ENCODE measurements at regions not wholly inside any gene's neighbourhood (a gene's known extent, or its start where the extent isn't known, plus 50 kb on each side); places are given as distances from the start of the nearest gene placed in this dataset.

- Histone ChIP-seq H3K4me1 (no peaks in the 10 kb centered on the region), H3K27ac (no peak overlapping the region), H3K4me3 (no peak overlapping the region), H3K36me3 (no peaks in the 10 kb centered on the region), H3K27me3 (no peaks in the 10 kb centered on the region), H3K9me3 (no peaks in the 10 kb centered on the region)
- DNase-seq, result no peak
- TF ChIP-seq CTCF (IDR thresholded peaks at IDR 0.05), result no peak
- TF ChIP-seq POLR2A (IDR thresholded peaks at IDR 0.05), result no peak
- intact Hi-C loops (cut with DNase I; ENCODE audit: low total_unique reads), result no loop called here
Observed at GRCh38 chr9:88816141-88816540, 175.1 kb upstream of the S1PR3 start.

- H3K9me3 ChIP-seq, result no peaks in the 10 kb centered on the region
- no peaks in the 10 kb centered on the region for H3K4me1 ChIP-seq
- H3K27me3 ChIP-seq, result no peaks in the 10 kb centered on the region
- no peak for DNase-seq
- TF ChIP-seq POLR2A (IDR thresholded peaks at IDR 0.05) (no peak), CTCF (IDR thresholded peaks at IDR 0.05) (no peak)
- H3K27ac ChIP-seq, result no peak overlapping the region
- intact Hi-C loops (cut with DNase I; ENCODE audit: low total_unique reads), result no loop called here
- H3K4me3 ChIP-seq, result no peak overlapping the region
- no peaks in the 10 kb centered on the region for H3K36me3 ChIP-seq
Observed at GRCh38 chr9:88816591-88816990, 174.7 kb upstream of the S1PR3 start.

- intact Hi-C loops (cut with DNase I; ENCODE audit: low total_unique reads), result no loop called here
- DNase-seq, result no peak
- no peak for TF ChIP-seq POLR2A (IDR thresholded peaks at IDR 0.05)
- no peak for TF ChIP-seq CTCF (IDR thresholded peaks at IDR 0.05)
- Histone ChIP-seq H3K36me3 (no peaks in the 10 kb centered on the region), H3K27ac (no peak overlapping the region), H3K9me3 (no peaks in the 10 kb centered on the region), H3K27me3 (no peaks in the 10 kb centered on the region), H3K4me3 (no peak overlapping the region), H3K4me1 (no peaks in the 10 kb centered on the region)
Observed at GRCh38 chr9:88817628-88818027, 173.6 kb upstream of the S1PR3 start.

- TF ChIP-seq POLR2A (IDR thresholded peaks at IDR 0.05) (no peak), CTCF (IDR thresholded peaks at IDR 0.05) (no peak)
- no peak for DNase-seq
- intact Hi-C loops (cut with DNase I; ENCODE audit: low total_unique reads), result no loop called here
Observed at GRCh38 chr9:88818495-88819201, 172.6 kb upstream of the S1PR3 start.

GRCh38 chr9:88819476-88819875 lies 171.8 kb upstream of the S1PR3 start:
- no peak for DNase-seq
- no peak for TF ChIP-seq CTCF (IDR thresholded peaks at IDR 0.05)
- no peak for TF ChIP-seq POLR2A (IDR thresholded peaks at IDR 0.05)
- no peaks in the 10 kb centered on the region for H3K9me3 ChIP-seq
- H3K4me1 ChIP-seq, result no peaks in the 10 kb centered on the region
- intact Hi-C loops (cut with DNase I; ENCODE audit: low total_unique reads), result no loop called here
- no peak overlapping the region for H3K4me3 ChIP-seq
- no peaks in the 10 kb centered on the region for H3K36me3 ChIP-seq
- no peak overlapping the region for H3K27ac ChIP-seq
- H3K27me3 ChIP-seq, result no peaks in the 10 kb centered on the region

More at GRCh38 chr9:88818495-88819201, 172.6 kb upstream of the S1PR3 start:
- Histone ChIP-seq H3K27ac (no peak overlapping the region), H3K36me3 (no peaks in the 10 kb centered on the region), H3K9me3 (no peaks in the 10 kb centered on the region), H3K4me1 (no peaks in the 10 kb centered on the region), H3K4me3 (no peak overlapping the region), H3K27me3 (no peaks in the 10 kb centered on the region)
